ENCODE measurements at regions not wholly inside any gene's neighbourhood (a gene's known extent, or its start where the extent isn't known, plus 50 kb on each side); places are given as distances from the start of the nearest gene placed in this dataset.

- TF ChIP-seq CTCF (IDR thresholded peaks at IDR 0.05) (no peak), POLR2A (IDR thresholded peaks at IDR 0.05; ENCODE audit: low read length) (no peak), E2F6 (IDR thresholded peaks at IDR 0.05; ENCODE audit: borderline replicate concordance, low read depth) (no peak), JUN (IDR thresholded peaks at IDR 0.05) (no peak), RAD21 (conservative IDR thresholded peaks at IDR 0.05 in 1 of 2, IDR thresholded peaks at IDR 0.05 in 1 of 2) (no peak), HOXA7 (CRISPR knock-in tag; IDR thresholded peaks at IDR 0.05) (no peak)
Observed at GRCh38 chr14:29092121-29092520, 325.5 kb downstream of the FOXG1 start.

Data from A549 (cell line).